C4-2B (cell line): ENCODE measurements at regions not wholly inside any gene's neighbourhood (a gene's known extent, or its start where the extent isn't known, plus 50 kb on each side); places are given as distances from the start of the nearest gene placed in this dataset.

Experiments used
- H3K27ac ChIP-seq: fragments of 450-650 bp; 2 replicates; pipeline ENCODE4 v1.5.1; 2017
- CTCF ChIP-seq: fragments of 450-650 bp; conservative IDR thresholded peaks from 2 replicates; pipeline ENCODE4 v1.5.1; 2017; ENCODE audit warnings: mild to moderate bottlenecking
- ZFX ChIP-seq: fragments of 450-650 bp; IDR thresholded peaks from 2 replicates; pipeline ENCODE4 v1.6.1; 2017

GRCh38 chr6:28709478-28710349 lies 184.0 kb downstream of the GPX5 start:
- no peak for TF ChIP-seq ZFX
- TF ChIP-seq CTCF: no peak
- no peak overlapping the region for H3K27ac ChIP-seq

DNA sequence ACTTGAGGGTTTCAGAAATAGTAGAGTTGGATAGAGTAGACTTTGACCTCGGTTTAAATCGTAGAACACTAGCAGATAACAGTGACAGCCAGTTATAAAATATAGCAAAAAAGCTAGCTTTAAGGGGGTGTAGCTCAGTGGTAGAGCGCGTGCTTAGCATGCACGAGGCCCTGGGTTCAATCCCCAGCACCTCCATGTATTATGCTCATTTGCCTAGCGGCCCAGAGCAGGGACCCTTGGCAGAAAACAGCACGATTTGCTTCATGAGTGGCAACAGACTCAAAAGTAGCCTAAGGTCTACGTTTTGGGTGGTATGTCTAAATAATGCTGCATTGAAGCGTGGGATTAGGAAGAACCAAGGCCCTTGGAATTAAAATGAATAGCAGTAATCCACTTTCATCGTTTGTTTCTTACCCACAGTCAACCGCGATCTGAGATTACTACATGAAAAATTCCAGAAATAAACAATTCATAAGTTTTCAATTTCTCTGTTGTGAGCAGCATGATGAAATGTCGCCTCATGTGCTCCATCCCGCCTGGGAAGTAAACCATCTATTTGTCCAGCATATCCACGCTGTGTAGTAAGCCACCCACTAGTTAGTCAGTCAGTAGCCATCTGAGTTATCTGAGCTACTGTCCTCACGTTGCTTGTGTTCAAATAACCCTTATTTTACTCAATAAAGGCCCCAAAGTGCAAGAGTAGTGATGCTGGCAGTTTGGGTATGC lies 184.9 kb downstream of the GPX5 start:
- no peak overlapping the region for H3K27ac ChIP-seq
- no peak for TF ChIP-seq CTCF
- no peak for TF ChIP-seq ZFX

DNA sequence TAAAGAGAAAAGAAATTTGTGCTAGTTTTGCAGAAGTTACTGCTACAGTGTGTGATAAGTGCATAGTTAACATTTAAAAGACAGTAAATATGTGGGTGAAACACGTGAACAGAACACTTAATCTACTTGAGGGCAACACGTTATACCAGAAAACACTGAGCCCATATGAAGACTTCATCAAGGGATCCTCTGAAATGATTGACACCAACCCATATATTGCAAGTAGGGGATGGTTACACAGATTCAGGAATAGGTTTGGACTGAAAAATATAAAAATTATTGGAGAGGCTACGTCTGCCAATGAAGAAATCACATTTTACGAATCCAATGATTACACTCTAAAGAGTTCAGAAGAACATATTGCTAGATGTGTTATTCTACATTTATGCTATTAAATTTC lies 185.6 kb downstream of the GPX5 start:
- no peak overlapping the region for H3K27ac ChIP-seq
- no peak for TF ChIP-seq ZFX
- no peak for TF ChIP-seq CTCF

- TF ChIP-seq CTCF (no peak), ZFX (no peak)
Measured at GRCh38 chr6:28711788-28712341, 186.2 kb downstream of the GPX5 start.

DNA sequence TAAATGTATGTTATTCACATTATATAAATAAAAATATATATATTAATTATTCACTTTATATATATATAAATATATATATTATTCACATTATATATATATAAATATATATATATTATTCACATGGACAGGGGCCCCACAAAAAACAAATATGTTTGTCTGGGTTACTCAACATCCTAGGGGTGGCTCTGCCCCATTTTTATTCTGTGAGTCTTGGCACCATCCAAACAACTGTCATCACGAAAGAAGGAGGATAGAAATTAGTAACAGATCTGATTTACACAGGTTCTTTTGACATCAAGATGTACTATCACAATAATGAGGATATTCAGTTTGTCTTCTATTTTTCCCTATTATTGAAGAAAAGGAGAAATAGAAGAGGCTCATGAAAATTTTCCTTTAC lies 187.3 kb downstream of the GPX5 start:
- no peak overlapping the region for H3K27ac ChIP-seq
- TF ChIP-seq ZFX: no peak
- no peak for TF ChIP-seq CTCF

More at GRCh38 chr6:28711788-28712341, 186.2 kb downstream of the GPX5 start:
- no peak overlapping the region for H3K27ac ChIP-seq

DNA sequence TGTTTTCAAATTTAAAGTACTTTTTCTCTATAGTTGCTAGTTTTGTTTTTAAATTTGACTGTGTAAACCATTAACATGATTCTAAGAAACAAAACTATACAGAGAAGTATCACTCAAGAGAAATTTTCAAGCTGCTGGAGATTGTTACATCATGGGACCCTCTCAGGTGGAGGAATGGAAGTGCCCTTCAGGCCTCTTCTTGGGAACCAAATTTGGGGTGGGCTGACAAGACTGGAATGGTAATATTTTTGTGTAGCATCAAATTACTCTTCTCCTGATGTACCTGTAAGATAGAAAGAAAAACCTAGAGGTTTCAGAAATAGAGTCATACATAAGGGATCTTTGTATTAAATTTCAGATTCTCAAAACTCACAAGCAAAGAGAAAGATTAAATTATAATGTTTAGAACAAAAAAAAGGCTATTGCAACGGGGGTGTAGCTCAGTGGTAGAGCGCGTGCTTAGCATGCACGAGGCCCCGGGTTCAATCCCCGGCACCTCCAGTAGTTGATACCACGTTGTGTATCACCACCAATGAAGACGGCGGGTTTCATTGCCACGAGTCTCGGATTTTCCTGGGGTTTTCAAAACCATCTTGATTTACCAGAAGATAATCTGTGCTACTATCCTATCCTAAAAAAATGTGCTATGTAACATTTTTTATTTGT lies 193.7 kb downstream of the GPX5 start:
- TF ChIP-seq CTCF: no peak
- TF ChIP-seq ZFX: no peak

More for the DNA sequence above, 193.7 kb downstream of the GPX5 start:
- H3K27ac ChIP-seq: no peak overlapping the region
